B cell (primary cell): ENCODE measurements at regions not wholly inside any gene's neighbourhood (a gene's known extent, or its start where the extent isn't known, plus 50 kb on each side); places are given as distances from the start of the nearest gene placed in this dataset.

ENCODE experiments used
- ATAC-seq: fragments of 200-7000 bp; cut with Tn5 transposase; one replicate; pipeline ENCODE4 v1.10.0; 2021; ENCODE audit warnings: low read depth, mild to moderate bottlenecking, moderate number of reproducible peaks, moderate library complexity
- CTCF ChIA-PET: fragments of 350-600 bp; sonication (Branson Sonifier 250); formaldehyde crosslinking; loops from one replicate; lab custom pipeline; 2021; ENCODE audit warnings: antibody characterized with exemption, inconsistent platforms; lab: Charles Lee
- POLR2A ChIA-PET: fragments of 350-600 bp; sonication (Branson Sonifier 250); formaldehyde crosslinking; loops from one replicate; lab custom pipeline; 2021; ENCODE audit warnings: antibody characterized with exemption; lab: Charles Lee
- DNase-seq: peaks from one replicate; pipeline ENCODE4 v3.0.0; 2013
- H2AFZ ChIP-seq: 2 replicates; pipeline ENCODE4 v1.6.1; 2012; ENCODE audit warnings: mild to moderate bottlenecking, low read depth, low read length; ENCODE audit not compliant: insufficient read depth, poor library complexity, severe bottlenecking
- H3K27ac ChIP-seq, 2 donors: 1 replicate in 1 of 2; 2 replicates in 1 of 2; pipeline ENCODE4 v1.5.1; 2012 to 2013; ENCODE audit warnings: low read length in 2 of 2, mild to moderate bottlenecking in 2 of 2, moderate library complexity in 1 of 2
- H3K27me3 ChIP-seq, 4 experiments: fragments of 200-600 bp in 1 of 4; sonication (generic) in 1 of 4; replicated peaks in 1 of 4; 1 replicate in 2 of 4; 2 replicates in 2 of 4; pipeline versions ENCODE4 v1.6.1 to v1.7.0; 2013 to 2016; ENCODE audit warnings: low read length in 3 of 4, mild to moderate bottlenecking in 2 of 4, mixed read lengths in 1 of 4, moderate library complexity in 1 of 4; ENCODE audit not compliant: insufficient read depth in 4 of 4, control insufficient read depth in 3 of 4; ENCODE audit errors: control extremely low read depth in 1 of 4
- H3K36me3 ChIP-seq, 2 experiments: replicated peaks in 1 of 2; 1 replicate in 1 of 2; 2 replicates in 1 of 2; pipeline versions ENCODE4 v1.6.1 to v1.7.1; 2013; ENCODE audit warnings: low read length in 1 of 2; ENCODE audit not compliant: insufficient read depth in 2 of 2, control insufficient read depth in 1 of 2; ENCODE audit errors: control extremely low read depth in 1 of 2, extremely low read depth in 1 of 2
- H3K4me1 ChIP-seq, 2 donors: fragments of 200-600 bp in 1 of 2; sonication (generic) in 1 of 2; 1 replicate in 1 of 2; 2 replicates in 1 of 2; pipeline versions ENCODE4 v1.5.1 to v1.6.1; 2013 to 2017; ENCODE audit warnings: low read length in 2 of 2; ENCODE audit not compliant: control insufficient read depth in 2 of 2, insufficient read depth in 2 of 2
- H3K4me2 ChIP-seq: replicated peaks from 2 replicates; pipeline ENCODE3; 2012; ENCODE audit warnings: mild to moderate bottlenecking, low read depth, low read length; ENCODE audit not compliant: poor library complexity, severe bottlenecking
- H3K4me3 ChIP-seq, 5 experiments: fragments of 200-600 bp in 1 of 5; sonication (generic) in 1 of 5; 1 replicate in 3 of 5; 2 replicates in 2 of 5; pipeline versions ENCODE4 v1.5.1 to v1.7.0; 2011 to 2016; ENCODE audit warnings: low read length in 4 of 5, mild to moderate bottlenecking in 4 of 5, low read depth in 2 of 5, control low read depth in 1 of 5, moderate library complexity in 1 of 5; ENCODE audit not compliant: insufficient read depth in 1 of 5; ENCODE audit errors: control extremely low read depth in 1 of 5, extremely low read depth in 1 of 5
- H3K79me2 ChIP-seq: fragments of 200-600 bp; sonication (generic); one replicate; pipeline ENCODE4 v1.6.0; 2016; ENCODE audit warnings: low read length; ENCODE audit not compliant: control insufficient read depth, insufficient read depth
- H3K9ac ChIP-seq: fragments of 200-600 bp; sonication (generic); 2 replicates; pipeline ENCODE4 v1.6.1; 2017; ENCODE audit warnings: mild to moderate bottlenecking, low read length, moderate library complexity
- H3K9me3 ChIP-seq, 3 donors: one replicate each; pipeline versions ENCODE4 v1.6.1 to v1.7.1; 2013; ENCODE audit warnings: low read length in 2 of 3; ENCODE audit not compliant: control insufficient read depth in 2 of 3, insufficient read depth in 1 of 3; ENCODE audit errors: control extremely low read depth in 1 of 3
- H4K20me1 ChIP-seq: 2 replicates; pipeline ENCODE4 v1.6.0; 2012; ENCODE audit warnings: mild to moderate bottlenecking, low read length; ENCODE audit not compliant: insufficient read depth, control insufficient read depth, poor library complexity, severe bottlenecking
- H3K27ac Mint-ChIP-seq: one replicate; pipeline ENCODE4 v1.8.0; 2021; ENCODE audit warnings: mixed read lengths
- H3K27me3 Mint-ChIP-seq: one replicate; pipeline ENCODE4 v1.8.0; 2021; ENCODE audit warnings: mixed read lengths
- H3K4me1 Mint-ChIP-seq: one replicate; pipeline ENCODE4 v1.8.0; 2021; ENCODE audit warnings: mixed read lengths
- H3K4me3 Mint-ChIP-seq: one replicate; pipeline ENCODE4 v1.8.0; 2021; ENCODE audit warnings: mixed read lengths
- H3K9me3 Mint-ChIP-seq: one replicate; pipeline ENCODE4 v1.8.0; 2022; ENCODE audit warnings: mixed read lengths; ENCODE audit not compliant: insufficient read depth
- EZH2 ChIP-seq: IDR thresholded peaks from 2 replicates; pipeline ENCODE4 v1.6.1; 2012; ENCODE audit warnings: borderline replicate concordance, low read depth, mild to moderate bottlenecking, moderate library complexity, low read length; ENCODE audit not compliant: insufficient read depth, poor library complexity, severe bottlenecking
- WGBS: methylation state at CpG from one replicate; pipeline ENCODE4 v1.1.5; 2013; ENCODE audit warnings: missing lambda C conversion rate; ENCODE audit not compliant: insufficient coverage; 5-methylcytosine and 5-hydroxymethylcytosine counted together
- intact Hi-C: fragments of 100-400 bp; cut with micrococcal nuclease; formaldehyde crosslinking; loops from one replicate; pipeline ENCODE4 v1.10.0; 2022
- TF ChIP-seq, protein P1 (sequence below): fragments of 200-600 bp; IDR thresholded peaks from one replicate; pipeline ENCODE4 v1.8.0; 2022; ENCODE audit warnings: antibody characterized with exemption, mild to moderate bottlenecking

DNA sequence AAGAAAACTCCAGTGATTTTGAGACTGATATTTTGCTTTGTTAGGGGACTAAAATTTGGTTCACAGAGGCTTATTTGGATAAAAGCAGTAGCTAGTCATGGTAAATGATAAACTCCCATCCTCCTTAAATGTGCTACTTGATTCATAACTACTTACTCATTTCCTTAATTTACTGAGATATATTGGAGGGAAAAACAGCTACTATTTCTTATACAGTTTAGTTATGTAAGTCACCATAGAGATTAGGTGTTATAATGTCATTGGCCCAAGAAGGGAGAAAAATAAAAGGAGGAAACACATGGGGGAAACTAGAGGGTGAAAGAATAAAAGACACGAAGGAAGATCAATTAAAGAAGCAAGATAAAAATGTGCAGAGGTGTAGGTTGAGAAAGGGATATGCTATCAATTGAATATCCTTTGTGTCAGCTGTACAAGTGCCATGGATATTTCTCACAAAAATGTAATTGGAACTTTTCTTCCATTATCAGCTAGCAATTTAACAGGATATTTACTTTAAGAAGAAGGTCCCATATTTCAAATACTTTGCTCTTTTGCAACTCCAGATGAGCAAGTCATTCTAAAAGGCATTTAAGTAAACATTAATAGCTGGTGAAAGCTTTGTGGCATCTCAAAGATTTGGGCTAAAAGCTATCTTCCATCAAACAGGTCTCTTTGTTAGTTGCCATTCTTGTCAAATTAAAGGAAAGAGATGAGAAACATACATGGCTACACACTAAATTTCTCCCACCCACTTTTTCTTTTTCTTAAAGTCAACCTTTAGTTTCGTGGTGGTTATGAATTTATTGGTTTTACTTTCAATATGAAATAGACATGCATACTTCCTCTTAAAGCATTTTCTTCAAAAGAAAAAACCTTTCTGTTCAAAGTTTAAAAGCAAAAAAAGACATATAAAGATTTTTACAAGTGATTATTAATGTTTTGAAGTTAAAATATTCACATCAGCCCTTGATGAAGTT lies 439.5 kb downstream of the CCER1 start:
- intact Hi-C loops = no loop called here
- DNase-seq = no peak
- no peaks in the 10 kb centered on the region for H3K9me3 Mint-ChIP-seq
- H3K4me1 Mint-ChIP-seq = peaks cover 2% of the 10 kb centered on the region
- H3K27ac Mint-ChIP-seq = no peak overlapping the region
- no peak overlapping the region for H3K4me3 Mint-ChIP-seq
- ATAC-seq = no peak
- H3K27me3 Mint-ChIP-seq = no peaks in the 10 kb centered on the region
- Histone ChIP-seq H3K79me2 (no peaks in the 10 kb centered on the region), H4K20me1 (no peaks in the 10 kb centered on the region), H3K4me2 (peak overlapping the region; percentile 30), H3K4me3 (peak overlapping the region in 1 of 5 experiments; percentile 18), H3K9me3 (peaks cover 0 to 1% (median 0%) of the 10 kb centered on the region in 3 donors), H3K36me3 (no peaks in the 10 kb centered on the region), H2AFZ (peak overlapping the region; percentile 32), H3K27me3 (no peaks in the 10 kb centered on the region), H3K27ac (no peak overlapping the region), H3K9ac (no peak overlapping the region), H3K4me1 (no peaks in the 10 kb centered on the region)
- WGBS = no CpG with 5 or more reads among the region's 2 CpGs
- ChIA-PET POLR2A (no interaction called here), CTCF (interaction anchor here (1.3 kb wide), 1 partner anchor 16 kb away, joined by 3 read pairs; no protein-coding TSS in a partner anchor)
- TF ChIP-seq, protein P1, sequence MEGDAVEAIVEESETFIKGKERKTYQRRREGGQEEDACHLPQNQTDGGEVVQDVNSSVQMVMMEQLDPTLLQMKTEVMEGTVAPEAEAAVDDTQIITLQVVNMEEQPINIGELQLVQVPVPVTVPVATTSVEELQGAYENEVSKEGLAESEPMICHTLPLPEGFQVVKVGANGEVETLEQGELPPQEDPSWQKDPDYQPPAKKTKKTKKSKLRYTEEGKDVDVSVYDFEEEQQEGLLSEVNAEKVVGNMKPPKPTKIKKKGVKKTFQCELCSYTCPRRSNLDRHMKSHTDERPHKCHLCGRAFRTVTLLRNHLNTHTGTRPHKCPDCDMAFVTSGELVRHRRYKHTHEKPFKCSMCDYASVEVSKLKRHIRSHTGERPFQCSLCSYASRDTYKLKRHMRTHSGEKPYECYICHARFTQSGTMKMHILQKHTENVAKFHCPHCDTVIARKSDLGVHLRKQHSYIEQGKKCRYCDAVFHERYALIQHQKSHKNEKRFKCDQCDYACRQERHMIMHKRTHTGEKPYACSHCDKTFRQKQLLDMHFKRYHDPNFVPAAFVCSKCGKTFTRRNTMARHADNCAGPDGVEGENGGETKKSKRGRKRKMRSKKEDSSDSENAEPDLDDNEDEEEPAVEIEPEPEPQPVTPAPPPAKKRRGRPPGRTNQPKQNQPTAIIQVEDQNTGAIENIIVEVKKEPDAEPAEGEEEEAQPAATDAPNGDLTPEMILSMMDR = no peak
- no peak for TF ChIP-seq EZH2

DNA sequence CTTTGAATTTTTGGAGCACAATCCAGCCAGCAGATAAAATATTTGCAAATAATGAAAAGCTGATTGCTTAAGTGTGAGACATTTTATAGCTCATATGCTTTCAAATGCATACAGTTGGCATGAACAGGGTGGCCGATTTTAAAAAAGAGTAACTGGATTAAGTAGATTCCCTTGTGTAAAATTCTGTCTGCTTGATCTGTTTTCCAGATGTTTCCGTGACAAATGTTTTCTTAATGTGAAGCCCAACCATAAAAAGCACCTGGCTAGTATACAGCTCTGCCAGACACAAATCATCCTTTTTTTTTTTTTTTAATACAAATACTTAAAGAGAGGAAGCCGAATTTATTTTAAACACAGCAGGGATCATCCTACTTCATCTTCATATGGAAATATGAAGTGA lies 440.7 kb downstream of the CCER1 start:
- no peak overlapping the region for H3K4me2 ChIP-seq
- TF ChIP-seq, protein P1 = no peak
- TF ChIP-seq EZH2 = no peak
- ChIA-PET CTCF (interaction anchor here (1.3 kb wide), 1 partner anchor 17 kb away, joined by 3 read pairs; no protein-coding TSS in a partner anchor), POLR2A (no interaction called here)
- no peak overlapping the region for H3K27ac ChIP-seq
- peaks cover 0 to 1% (median 0%) of the 10 kb centered on the region in 3 donors for H3K9me3 ChIP-seq
- Mint-ChIP-seq H3K27ac (no peak overlapping the region), H3K4me3 (no peak overlapping the region), H3K9me3 (no peaks in the 10 kb centered on the region), H3K4me1 (peaks cover 2% of the 10 kb centered on the region), H3K27me3 (no peaks in the 10 kb centered on the region)
- WGBS = no CpG with 5 or more reads among the region's 3 CpGs
- no peaks in the 10 kb centered on the region for H3K79me2 ChIP-seq
- no peak overlapping the region for H2AFZ ChIP-seq
- H3K36me3 ChIP-seq = no peaks in the 10 kb centered on the region
- no peaks in the 10 kb centered on the region for H4K20me1 ChIP-seq
- no peak overlapping the region for H3K4me3 ChIP-seq
- no peak for DNase-seq
- no peaks in the 10 kb centered on the region for H3K4me1 ChIP-seq
- intact Hi-C loops = no loop called here
- H3K27me3 ChIP-seq = no peaks in the 10 kb centered on the region
- no peak for ATAC-seq
- no peak overlapping the region for H3K9ac ChIP-seq
